ENCODE measurements at regions not wholly inside any gene's neighbourhood (a gene's known extent, or its start where the extent isn't known, plus 50 kb on each side); places are given as distances from the start of the nearest gene placed in this dataset.

GRCh38 chr5:82911910-82912309 is 165.3 kb downstream of the TMEM167A start:
- TF ChIP-seq, protein P1, sequence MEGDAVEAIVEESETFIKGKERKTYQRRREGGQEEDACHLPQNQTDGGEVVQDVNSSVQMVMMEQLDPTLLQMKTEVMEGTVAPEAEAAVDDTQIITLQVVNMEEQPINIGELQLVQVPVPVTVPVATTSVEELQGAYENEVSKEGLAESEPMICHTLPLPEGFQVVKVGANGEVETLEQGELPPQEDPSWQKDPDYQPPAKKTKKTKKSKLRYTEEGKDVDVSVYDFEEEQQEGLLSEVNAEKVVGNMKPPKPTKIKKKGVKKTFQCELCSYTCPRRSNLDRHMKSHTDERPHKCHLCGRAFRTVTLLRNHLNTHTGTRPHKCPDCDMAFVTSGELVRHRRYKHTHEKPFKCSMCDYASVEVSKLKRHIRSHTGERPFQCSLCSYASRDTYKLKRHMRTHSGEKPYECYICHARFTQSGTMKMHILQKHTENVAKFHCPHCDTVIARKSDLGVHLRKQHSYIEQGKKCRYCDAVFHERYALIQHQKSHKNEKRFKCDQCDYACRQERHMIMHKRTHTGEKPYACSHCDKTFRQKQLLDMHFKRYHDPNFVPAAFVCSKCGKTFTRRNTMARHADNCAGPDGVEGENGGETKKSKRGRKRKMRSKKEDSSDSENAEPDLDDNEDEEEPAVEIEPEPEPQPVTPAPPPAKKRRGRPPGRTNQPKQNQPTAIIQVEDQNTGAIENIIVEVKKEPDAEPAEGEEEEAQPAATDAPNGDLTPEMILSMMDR (IDR thresholded peaks at IDR 0.05; ENCODE audit: low read length, missing control alignments), result no peak
- H3K4me3 ChIP-seq (replicated peaks; ENCODE audit: low read depth, low read length), result no peak overlapping the region

DNA sequence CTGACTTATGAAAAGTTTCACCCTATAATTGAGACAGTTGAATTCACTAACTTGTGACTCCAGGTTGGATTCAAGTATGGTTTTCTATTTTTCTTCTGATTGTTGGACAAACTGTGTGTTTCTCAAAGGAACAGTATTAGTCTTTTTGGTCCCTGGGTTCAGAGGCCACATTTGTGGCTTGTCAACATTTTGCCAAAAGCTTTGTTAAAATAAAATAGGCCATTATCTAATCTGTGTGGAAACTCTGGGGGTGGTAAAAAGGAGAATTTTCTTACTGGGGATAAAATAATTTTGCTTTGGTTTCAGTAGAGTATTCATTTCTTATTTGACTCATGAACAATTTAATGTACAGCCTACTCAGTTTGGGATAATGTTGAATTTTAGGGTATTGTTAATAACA is 166.3 kb downstream of the TMEM167A start:
- no peak for DNase-seq (ENCODE audit: low read depth)
- TF ChIP-seq, protein P1 (IDR thresholded peaks at IDR 0.05; ENCODE audit: low read length, missing control alignments), result no peak
- no peak overlapping the region for H3K4me3 ChIP-seq (replicated peaks; ENCODE audit: low read depth, low read length)

More at GRCh38 chr5:82911910-82912309, 165.3 kb downstream of the TMEM167A start:
- DNase-seq (ENCODE audit: low read depth), result no peak

- DNase-seq (ENCODE audit: low read depth), result no peak
- H3K4me3 ChIP-seq (replicated peaks; ENCODE audit: low read depth, low read length), result no peak overlapping the region
- TF ChIP-seq, protein P1 (IDR thresholded peaks at IDR 0.05; ENCODE audit: low read length, missing control alignments), result no peak
Measured at GRCh38 chr5:82910491-82910890, 166.7 kb downstream of the TMEM167A start.

- TF ChIP-seq, protein P1 (IDR thresholded peaks at IDR 0.05; ENCODE audit: low read length, missing control alignments), result no peak
- H3K4me3 ChIP-seq (replicated peaks; ENCODE audit: low read depth, low read length), result no peak overlapping the region
- no peak for DNase-seq (ENCODE audit: low read depth)
Measured at GRCh38 chr5:82909771-82910170, 167.4 kb downstream of the TMEM167A start.

DNA sequence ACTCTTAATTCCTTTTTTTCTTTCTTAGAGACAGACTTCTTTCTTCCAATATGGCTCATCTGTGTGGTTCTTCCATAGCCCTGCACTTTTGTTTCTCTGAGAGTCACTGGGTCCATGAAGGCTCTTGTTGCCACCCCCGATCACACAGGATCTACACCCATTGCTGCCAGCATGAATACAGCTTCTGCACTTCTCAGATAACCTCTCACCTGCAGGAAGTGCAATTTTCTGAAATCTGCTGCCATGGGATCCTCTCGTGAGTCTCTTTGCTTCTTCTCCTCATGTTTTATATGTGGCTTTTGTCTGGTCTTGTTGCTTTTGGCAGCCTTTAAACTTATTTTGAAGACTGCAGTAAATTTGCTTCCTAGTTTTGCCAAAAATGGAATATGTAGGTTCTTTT is 171.2 kb downstream of the TMEM167A start:
- TF ChIP-seq, protein P1 (IDR thresholded peaks at IDR 0.05; ENCODE audit: low read length, missing control alignments), result no peak
- H3K4me3 ChIP-seq (replicated peaks; ENCODE audit: low read depth, low read length), result no peak overlapping the region
- DNase-seq (ENCODE audit: low read depth), result no peak

DNA sequence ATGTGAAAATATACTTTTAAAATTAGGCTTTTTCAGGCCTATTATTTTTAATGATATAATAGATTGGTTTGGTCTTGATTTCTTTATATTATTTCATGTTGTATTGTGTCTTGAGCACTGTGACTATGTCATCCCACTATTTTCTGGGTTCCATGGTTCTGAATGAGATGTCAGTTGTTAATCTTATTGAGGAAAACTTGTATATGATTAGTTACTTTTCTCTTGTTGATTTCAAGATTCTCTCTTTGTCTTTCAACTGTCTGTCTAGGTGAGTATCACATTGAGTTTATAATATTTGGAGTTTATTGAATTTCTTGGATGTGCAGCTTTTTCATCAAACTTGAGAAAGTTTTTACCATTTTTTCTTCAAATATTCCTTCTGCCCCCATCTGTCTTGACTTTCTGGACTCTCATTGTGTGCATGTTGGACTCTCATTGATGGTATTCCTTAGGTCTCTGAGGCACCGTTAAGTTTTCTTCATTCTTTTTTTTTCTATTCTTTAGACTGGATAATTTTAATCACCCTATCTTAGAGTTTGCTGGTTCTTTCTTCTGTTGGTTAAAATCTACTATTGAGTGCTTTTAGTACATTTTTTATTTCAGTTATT is 175.8 kb downstream of the TMEM167A start:
- no peak for DNase-seq (ENCODE audit: low read depth)
- no peak overlapping the region for H3K4me3 ChIP-seq (replicated peaks; ENCODE audit: low read depth, low read length)
- TF ChIP-seq, protein P1 (IDR thresholded peaks at IDR 0.05; ENCODE audit: low read length, missing control alignments), result no peak

- DNase-seq (ENCODE audit: low read depth), result no peak
- no peak overlapping the region for H3K4me3 ChIP-seq (replicated peaks; ENCODE audit: low read depth, low read length)
- TF ChIP-seq, protein P1 (IDR thresholded peaks at IDR 0.05; ENCODE audit: low read length, missing control alignments), result no peak
Measured at GRCh38 chr5:82894716-82895115, 182.5 kb downstream of the TMEM167A start.
